H1 (cell line): ENCODE measurements at regions not wholly inside any gene's neighbourhood (a gene's known extent, or its start where the extent isn't known, plus 50 kb on each side); places are given as distances from the start of the nearest gene placed in this dataset.
A peak's percentile ranks its signal among the peaks of the same experiment; 100 is the strongest.
"Not testable (repeated sequence)": the region's sequence is repeated elsewhere in the genome, so short reads cannot be mapped to it uniquely, and the experiment has no call there.

ENCODE experiments used
- CTCF ChIA-PET: fragments of 300-600 bp; sonication (Branson Sonifier 250); formaldehyde crosslinking; loops from one replicate; lab custom pipeline; 2021; ENCODE audit not compliant: partially characterized antibody; lab: Charles Lee
- POLR2A ChIA-PET: fragments of 300-600 bp; sonication (Branson Sonifier 250); formaldehyde crosslinking; loops from one replicate; lab custom pipeline; 2021; ENCODE audit warnings: inconsistent platforms; ENCODE audit not compliant: partially characterized antibody; lab: Charles Lee
- DNase-seq, 2 experiments: peaks; one replicate each; pipeline versions ENCODE4 v3.0.0 to v3.0.0-alpha.2; 2010 to 2022; ENCODE audit warnings: low spot score in 2 of 2, low read depth in 1 of 2, mixed read lengths in 1 of 2
- FAIRE-seq: peaks from 2 replicates; lab custom pipeline; 2011; peaks lifted over from hg19 to GRCh38; lab: Jason Lieb, UNC
- H2AFZ ChIP-seq: 2 replicates; pipeline ENCODE4 v1.8.1; 2012; ENCODE audit warnings: low read length, inconsistent platforms
- H2AK5ac ChIP-seq: 2 replicates; pipeline ENCODE4 v1.6.1; 2013; ENCODE audit warnings: low read depth, low read length
- H2BK120ac ChIP-seq: replicated peaks from 2 replicates; pipeline ENCODE3; 2013; ENCODE audit warnings: low read depth, low read length, inconsistent platforms
- H2BK12ac ChIP-seq: 2 replicates; pipeline ENCODE4 v1.6.1; 2013; ENCODE audit warnings: low read depth, low read length
- H2BK15ac ChIP-seq: 2 replicates; pipeline ENCODE4 v1.6.1; 2013; ENCODE audit warnings: low read length
- H2BK20ac ChIP-seq: 2 replicates; pipeline ENCODE4 v1.6.1; 2013; ENCODE audit warnings: low read length
- H2BK5ac ChIP-seq: 2 replicates; pipeline ENCODE4 v1.6.1; 2013; ENCODE audit warnings: low read depth, low read length
- H3K14ac ChIP-seq: 2 replicates; pipeline ENCODE4 v1.6.1; 2013; ENCODE audit warnings: inconsistent platforms; ENCODE audit not compliant: insufficient read length
- H3K18ac ChIP-seq: 2 replicates; pipeline ENCODE4 v1.6.1; 2013; ENCODE audit warnings: low read length; ENCODE audit errors: extremely low read depth
- H3K23ac ChIP-seq: 2 replicates; pipeline ENCODE4 v1.6.1; 2013; ENCODE audit warnings: inconsistent platforms; ENCODE audit not compliant: insufficient read length
- H3K23me2 ChIP-seq: 2 replicates; pipeline ENCODE4 v1.6.1; 2013; ENCODE audit warnings: low read depth, low read length
- H3K27ac ChIP-seq: 2 replicates; pipeline ENCODE4 v1.6.1; 2011; ENCODE audit warnings: low read depth, low read length, inconsistent platforms
- H3K27me3 ChIP-seq, 4 experiments: replicated peaks in 1 of 4; 1 replicate in 1 of 4; 2 replicates in 3 of 4; pipeline versions ENCODE4 v1.6.1 to v1.8.1; 2011 to 2013; ENCODE audit warnings: low read length in 3 of 4, mild to moderate bottlenecking in 3 of 4, inconsistent platforms in 2 of 4, mixed read lengths in 2 of 4, moderate library complexity in 1 of 4; ENCODE audit not compliant: control insufficient read depth in 3 of 4, insufficient read depth in 3 of 4; ENCODE audit errors: extremely low read depth in 1 of 4
- H3K36me3 ChIP-seq, 4 experiments: 2 replicates each; pipeline versions ENCODE4 v1.6.1 to v1.8.1; 2011 to 2013; ENCODE audit warnings: mild to moderate bottlenecking in 4 of 4, low read length in 3 of 4, moderate library complexity in 2 of 4, control low read depth in 1 of 4, inconsistent platforms in 1 of 4; ENCODE audit not compliant: insufficient read depth in 4 of 4, control insufficient read depth in 2 of 4
- H3K4ac ChIP-seq: replicated peaks from 2 replicates; pipeline ENCODE3; 2013; ENCODE audit warnings: low read length, low read depth, mixed read lengths, inconsistent platforms; ENCODE audit not compliant: insufficient read length
- H3K4me1 ChIP-seq, 4 experiments: replicated peaks in 1 of 4; 1 replicate in 1 of 4; 2 replicates in 3 of 4; pipeline versions ENCODE4 v1.6.1 to v1.8.1; 2011 to 2013; ENCODE audit warnings: low read length in 3 of 4, inconsistent platforms in 2 of 4, mixed read lengths in 1 of 4; ENCODE audit not compliant: insufficient read depth in 4 of 4, control insufficient read depth in 3 of 4
- H3K4me2 ChIP-seq, 2 experiments: 2 replicates each; pipeline versions ENCODE4 v1.6.1 to v1.8.1; 2011 to 2013; ENCODE audit warnings: low read depth in 2 of 2, low read length in 2 of 2, control low read depth in 1 of 2, inconsistent platforms in 1 of 2, mild to moderate bottlenecking in 1 of 2; ENCODE audit not compliant: insufficient read depth in 1 of 2
- H3K4me3 ChIP-seq, 4 experiments: fragments of 200-600, 300-600 bp in 1 of 4; sonication (generic), shearing (Covaris generic), sonication (Bioruptor Twin) in 1 of 4; 2 replicates each; pipeline versions ENCODE4 v1.5.1 to v1.8.1; 2011 to 2016; ENCODE audit warnings: low read length in 4 of 4, low read depth in 3 of 4, control low read depth in 2 of 4, inconsistent platforms in 2 of 4, mild to moderate bottlenecking in 2 of 4, mixed read lengths in 1 of 4, moderate library complexity in 1 of 4; ENCODE audit not compliant: insufficient read depth in 2 of 4; ENCODE audit errors: extremely low read depth in 1 of 4
- H3K56ac ChIP-seq: replicated peaks from 2 replicates; pipeline ENCODE3; 2013; ENCODE audit warnings: low read depth, mild to moderate bottlenecking, mixed read lengths, low read length, inconsistent platforms; ENCODE audit not compliant: insufficient read length
- H3K79me1 ChIP-seq: 2 replicates; pipeline ENCODE4 v1.6.1; 2013; ENCODE audit warnings: low read depth, low read length, control low read depth
- H3K79me2 ChIP-seq, 2 experiments: 2 replicates each; pipeline versions ENCODE4 v1.6.1 to v1.8.1; 2012 to 2013; ENCODE audit warnings: low read length in 2 of 2, mild to moderate bottlenecking in 2 of 2, inconsistent platforms in 1 of 2; ENCODE audit not compliant: insufficient read depth in 2 of 2, control insufficient read depth in 1 of 2
- H3K9ac ChIP-seq, 4 experiments: replicated peaks in 1 of 4; 1 replicate in 1 of 4; 2 replicates in 3 of 4; pipeline versions ENCODE4 v1.6.1 to v1.8.1; 2011 to 2013; ENCODE audit warnings: low read depth in 3 of 4, low read length in 3 of 4, control low read depth in 2 of 4, mild to moderate bottlenecking in 2 of 4, moderate library complexity in 2 of 4, inconsistent platforms in 1 of 4; ENCODE audit errors: extremely low read depth in 1 of 4
- H3K9me3 ChIP-seq, 2 experiments: 2 replicates each; pipeline versions ENCODE4 v1.6.1 to v1.8.1; 2012 to 2013; ENCODE audit warnings: mild to moderate bottlenecking in 2 of 2, moderate library complexity in 2 of 2, control low read depth in 1 of 2, inconsistent platforms in 1 of 2, low read depth in 1 of 2, low read length in 1 of 2, mixed read lengths in 1 of 2; ENCODE audit not compliant: insufficient read depth in 2 of 2
- H4K20me1 ChIP-seq, 2 experiments: replicated peaks in 1 of 2; 2 replicates each; pipeline versions ENCODE3 to v1.8.1; 2011 to 2013; ENCODE audit warnings: inconsistent platforms in 2 of 2, low read length in 2 of 2, mild to moderate bottlenecking in 1 of 2; ENCODE audit not compliant: insufficient read depth in 2 of 2, control insufficient read depth in 1 of 2
- H4K5ac ChIP-seq: 2 replicates; pipeline ENCODE4 v1.6.1; 2013; ENCODE audit warnings: low read length, low read depth, mixed read lengths, inconsistent platforms; ENCODE audit not compliant: insufficient read length
- H4K8ac ChIP-seq: 2 replicates; pipeline ENCODE4 v1.8.0; 2013; ENCODE audit warnings: mild to moderate bottlenecking, moderate library complexity, low read length, inconsistent platforms; ENCODE audit not compliant: insufficient read depth; ENCODE audit errors: extremely low read depth
- H4K91ac ChIP-seq: replicated peaks from 2 replicates; pipeline ENCODE3; 2013; ENCODE audit warnings: low read length, mixed read lengths, inconsistent platforms; ENCODE audit not compliant: insufficient read length
- RAD21 ChIP-seq, 2 experiments: IDR thresholded peaks in 1 of 2; conservative IDR thresholded peaks in 1 of 2; 2 replicates each; pipeline ENCODE4 v1.6.1; 2011; ENCODE audit warnings: low read depth in 2 of 2, low read length in 2 of 2, improper control_type of control experiment in 1 of 2, inconsistent platforms in 1 of 2, mild to moderate bottlenecking in 1 of 2, moderate library complexity in 1 of 2
- WGBS, 2 experiments: shearing (Covaris generic) in 1 of 2; methylation state at CpG; one replicate each; pipeline versions ENCODE4 v1.1.6 to v1.1.7; 2013 to 2015; ENCODE audit warnings: low lambda C conversion rate in 2 of 2, mixed read lengths in 2 of 2, inconsistent platforms in 1 of 2, low coverage in 1 of 2, missing lambda C conversion rate in 1 of 2; ENCODE audit not compliant: insufficient replicate concordance in 2 of 2, insufficient coverage in 1 of 2, insufficient read length in 1 of 2; ENCODE audit errors: extremely low coverage in 1 of 2, missing lambda C conversion rate in 1 of 2; 5-methylcytosine and 5-hydroxymethylcytosine counted together

- H3K14ac ChIP-seq, H3K4me2 ChIP-seq, H4K20me1 ChIP-seq, POLR2A ChIA-PET, H2BK12ac ChIP-seq, H3K36me3 ChIP-seq, H3K23ac ChIP-seq, H3K79me1 ChIP-seq, H3K18ac ChIP-seq, FAIRE-seq, H3K56ac ChIP-seq, H3K9me3 ChIP-seq, H3K79me2 ChIP-seq, H4K91ac ChIP-seq, H3K27me3 ChIP-seq, H3K4ac ChIP-seq, H4K5ac ChIP-seq, H3K4me3 ChIP-seq, CTCF ChIA-PET, H3K27ac ChIP-seq, H2BK15ac ChIP-seq, H3K23me2 ChIP-seq, H3K9ac ChIP-seq, H2BK5ac ChIP-seq, H2BK120ac ChIP-seq, DNase-seq, H2AFZ ChIP-seq: not testable (repeated sequence)
- Histone ChIP-seq H4K8ac (peak overlapping the region; percentile 15; the same call in 1 of the 2 replicates), H2BK20ac (peak overlapping the region; percentile 6; the same call in 1 of the 2 replicates), H2AK5ac (0 out of 2 replicates have a peak overlapping the region, but pooled peaks have one; percentile 2), H3K4me1 (peaks cover 0 to 20% (median 11%) of the 10 kb centered on the region in 4 experiments; a peak in 5 of 7 replicates)
- 91% methylated on average over 16 of the region's 20 CpGs; no CpG with 5 or more reads in 1 of the 2 experiments for WGBS, 2 experiments
- TF ChIP-seq RAD21 (IDR thresholded peaks at IDR 0.05 in 1 of 2, conservative IDR thresholded peaks at IDR 0.05 in 1 of 2; ENCODE audit: low read depth in 2 of 2, low read length in 2 of 2): peak in 1 of 2 experiments; percentile 16; a peak in 2 of 4 replicates
Observed at GRCh38 chr20:47977017-47977788, 191.9 kb upstream of the SULF2 start.
